ENCODE measurements at regions not wholly inside any gene's neighbourhood (a gene's known extent, or its start where the extent isn't known, plus 50 kb on each side); places are given as distances from the start of the nearest gene placed in this dataset.
"Not testable (repeated sequence)": the region's sequence is repeated elsewhere in the genome, so short reads cannot be mapped to it uniquely, and the experiment has no call there.

DNA sequence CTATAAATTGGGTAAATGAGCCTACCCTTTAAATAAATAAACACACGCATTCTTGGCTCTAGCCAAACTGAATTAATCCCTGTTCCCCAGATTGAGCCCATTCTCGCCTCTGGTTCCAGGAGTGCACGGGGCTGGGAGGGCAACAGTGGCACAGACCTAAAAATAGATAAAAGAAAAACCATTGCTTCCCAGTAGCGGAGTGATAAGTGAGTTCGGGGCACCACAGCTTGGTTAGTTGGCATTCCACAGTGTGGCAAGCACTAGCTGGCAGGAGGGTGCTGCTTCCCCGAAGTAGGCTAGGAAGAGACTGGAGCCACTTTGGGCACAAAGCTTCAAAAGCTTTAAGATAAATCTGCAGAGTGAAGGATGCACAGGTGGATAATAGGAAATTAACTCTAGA, 322.2 kb upstream of the SGCD start:
- DNase-seq: no peak

- no peak for DNase-seq
Observed at GRCh38 chr5:156006026-156006647, 320.8 kb upstream of the SGCD start.

GRCh38 chr5:156008844-156009243, 318.1 kb upstream of the SGCD start:
- DNase-seq: no peak

DNA sequence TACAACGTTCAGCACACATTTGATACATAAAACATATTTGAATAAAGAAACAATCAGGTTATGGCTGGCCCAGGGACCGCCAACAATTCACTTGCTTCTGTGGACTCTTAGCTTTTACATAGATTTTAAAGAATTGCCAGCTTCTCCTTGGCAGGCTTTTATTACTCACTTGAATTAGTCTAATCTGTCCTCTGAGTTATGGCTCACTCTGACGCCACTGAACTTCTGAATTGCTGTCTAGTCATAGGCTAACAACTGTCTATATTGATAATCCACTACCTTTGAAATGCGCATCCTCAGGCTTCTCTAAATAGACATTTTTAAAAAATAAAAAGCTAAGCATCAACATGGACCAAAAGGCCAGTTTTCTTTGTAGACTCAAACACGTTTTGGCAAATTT, 317.4 kb upstream of the SGCD start:
- no peak for DNase-seq

DNA sequence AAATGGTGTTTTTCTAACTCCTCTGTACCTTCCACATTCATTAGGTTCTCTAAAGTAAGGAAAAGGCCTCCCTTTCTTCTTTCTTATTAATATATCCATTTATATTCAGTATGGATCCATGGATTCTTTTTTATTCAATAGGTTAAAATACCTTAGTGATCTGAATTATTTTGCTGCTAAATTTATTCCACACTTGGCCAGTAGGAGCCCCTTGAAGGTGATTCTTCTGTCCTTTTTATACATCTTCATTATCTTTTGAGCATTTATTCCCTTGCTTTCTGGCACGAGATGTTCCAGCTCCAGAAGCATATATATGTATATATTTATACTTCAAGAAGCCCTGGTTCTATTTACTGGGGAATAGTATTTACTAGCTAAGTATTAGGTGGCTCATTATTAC, 311.8 kb upstream of the SGCD start:
- no peak for DNase-seq

DNA sequence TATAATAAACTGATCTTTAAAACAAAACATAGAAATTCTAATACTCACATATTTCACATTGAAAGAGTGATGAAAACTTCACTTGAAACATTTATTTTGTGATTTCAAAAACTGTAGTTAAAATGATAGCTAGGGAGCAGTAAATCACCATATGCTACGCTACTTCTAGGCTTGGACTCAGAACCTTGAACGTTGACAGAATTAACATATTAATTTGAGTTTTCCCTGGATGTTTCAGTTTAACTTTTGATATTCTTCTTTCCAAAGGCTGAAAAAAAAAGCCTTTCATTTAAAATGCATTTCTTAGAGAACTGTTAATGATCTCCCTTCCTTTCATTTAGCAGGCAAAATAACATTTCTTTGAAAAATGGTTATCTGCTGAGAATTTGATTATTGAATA, 307.8 kb upstream of the SGCD start:
- no peak for DNase-seq

- no peak for DNase-seq
Observed at GRCh38 chr5:156019571-156020180, 307.3 kb upstream of the SGCD start.

DNA sequence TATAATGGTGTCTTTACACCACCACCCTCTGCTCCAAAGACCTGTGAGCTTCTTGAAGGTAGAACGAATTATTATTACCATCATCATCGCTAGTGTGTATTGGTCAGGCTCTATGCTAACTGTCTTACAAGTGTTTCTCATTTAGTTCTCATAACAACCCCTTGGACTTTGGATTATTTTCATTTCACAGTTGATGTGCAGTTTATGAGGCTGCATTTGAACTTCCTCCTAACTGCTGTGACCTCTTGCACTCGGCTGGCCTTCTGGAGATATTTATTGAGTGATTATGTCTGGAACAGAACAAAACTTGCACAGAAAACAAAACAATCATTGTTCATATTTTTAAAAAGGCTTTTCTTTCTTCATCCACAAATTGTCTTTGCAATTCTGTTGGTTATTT, 306.3 kb upstream of the SGCD start:
- no peak for DNase-seq

- no peak for DNase-seq
Observed at GRCh38 chr5:156021866-156022265, 305.1 kb upstream of the SGCD start.

- DNase-seq: peak; percentile 28
Observed at GRCh38 chr5:156025656-156026055, 301.3 kb upstream of the SGCD start.

- DNase-seq: no peak
Observed at GRCh38 chr5:156031181-156031580, 295.8 kb upstream of the SGCD start.

- no peak for DNase-seq
Observed at GRCh38 chr5:156036640-156037039, 290.3 kb upstream of the SGCD start.

DNA sequence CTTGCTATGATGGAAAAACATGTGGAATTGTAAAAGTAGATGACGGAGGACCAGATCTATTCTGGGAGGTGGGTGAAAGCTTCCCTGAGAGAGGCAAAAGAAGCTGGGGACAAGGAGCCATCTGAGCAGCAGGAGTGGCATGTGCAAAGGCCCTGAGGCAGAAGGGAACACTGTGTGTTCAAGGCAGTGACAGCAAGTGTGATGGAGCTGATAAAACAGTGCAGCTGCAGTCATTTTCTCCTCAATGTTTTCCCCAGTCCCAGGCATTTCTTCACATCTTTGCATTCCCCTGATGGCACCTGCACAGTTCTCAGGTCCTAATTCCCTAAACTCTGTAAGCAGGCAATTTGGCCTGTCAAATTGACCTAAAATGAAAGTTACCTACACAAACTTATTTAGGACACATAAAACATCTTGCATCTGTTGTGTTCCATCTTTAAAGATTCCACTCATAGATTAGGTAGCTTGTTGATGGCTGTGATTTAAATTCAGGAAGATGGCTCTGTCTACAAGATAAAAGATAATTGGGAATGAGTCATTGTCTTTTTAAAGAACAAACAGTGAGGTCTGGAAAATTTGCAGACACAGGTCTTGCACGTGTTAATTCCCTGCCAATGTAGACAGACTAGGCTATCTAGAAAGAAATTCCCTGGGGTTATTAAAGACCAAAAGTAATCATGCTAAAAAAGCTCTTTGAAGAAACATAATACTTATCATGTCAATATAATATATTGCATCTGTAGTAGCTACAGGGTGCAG, 289.6 kb upstream of the SGCD start:
- no peak for DNase-seq

DNA sequence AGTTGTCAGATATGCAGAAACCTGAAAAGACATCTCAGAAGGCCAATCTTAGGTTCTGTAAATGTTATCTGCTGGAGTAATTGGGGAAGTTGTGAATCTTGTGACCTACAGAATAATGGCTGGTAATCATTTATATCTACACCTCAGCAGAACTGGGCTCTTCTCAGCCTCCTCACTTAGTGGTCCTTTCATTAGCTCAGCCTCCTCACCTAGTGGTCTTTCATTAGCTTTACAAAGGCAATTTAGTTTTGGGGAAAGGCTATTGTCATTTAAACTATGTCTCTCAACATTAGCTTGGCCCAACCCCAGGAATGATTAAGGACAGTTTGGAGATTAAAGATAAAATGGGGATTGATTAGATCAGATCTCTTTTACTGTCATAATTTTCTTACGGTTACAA, 284.2 kb upstream of the SGCD start:
- DNase-seq: no peak

- DNase-seq: no peak
Observed at GRCh38 chr5:156043351-156043750, 283.6 kb upstream of the SGCD start.

DNA sequence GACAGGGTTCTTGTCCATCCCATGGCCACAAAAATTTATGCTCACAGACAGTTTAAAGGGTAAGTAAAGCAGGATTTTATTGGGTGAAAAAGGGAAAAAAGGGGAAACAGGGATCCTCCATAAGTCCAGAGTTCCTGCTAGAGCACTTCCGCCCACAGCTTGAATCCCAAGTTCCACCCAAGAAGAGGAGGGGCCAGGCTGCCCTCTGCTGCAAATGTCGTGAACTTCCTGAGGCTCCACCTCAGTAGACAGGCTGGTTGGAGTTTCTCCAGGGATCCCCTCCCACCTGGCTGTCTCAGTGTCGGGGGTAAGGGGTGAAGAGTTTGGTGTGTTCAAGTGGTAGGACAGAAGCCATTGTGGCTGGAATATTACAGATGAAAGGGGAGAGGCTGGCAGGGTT, 275.0 kb upstream of the SGCD start:
- DNase-seq: no peak

- no peak for DNase-seq
Observed at GRCh38 chr5:156052656-156053055, 274.3 kb upstream of the SGCD start.

GRCh38 chr5:156053056-156053455, 273.9 kb upstream of the SGCD start:
- DNase-seq: no peak

GRCh38 chr5:156076912-156077311, 250.1 kb upstream of the SGCD start:
- DNase-seq: no peak

DNA sequence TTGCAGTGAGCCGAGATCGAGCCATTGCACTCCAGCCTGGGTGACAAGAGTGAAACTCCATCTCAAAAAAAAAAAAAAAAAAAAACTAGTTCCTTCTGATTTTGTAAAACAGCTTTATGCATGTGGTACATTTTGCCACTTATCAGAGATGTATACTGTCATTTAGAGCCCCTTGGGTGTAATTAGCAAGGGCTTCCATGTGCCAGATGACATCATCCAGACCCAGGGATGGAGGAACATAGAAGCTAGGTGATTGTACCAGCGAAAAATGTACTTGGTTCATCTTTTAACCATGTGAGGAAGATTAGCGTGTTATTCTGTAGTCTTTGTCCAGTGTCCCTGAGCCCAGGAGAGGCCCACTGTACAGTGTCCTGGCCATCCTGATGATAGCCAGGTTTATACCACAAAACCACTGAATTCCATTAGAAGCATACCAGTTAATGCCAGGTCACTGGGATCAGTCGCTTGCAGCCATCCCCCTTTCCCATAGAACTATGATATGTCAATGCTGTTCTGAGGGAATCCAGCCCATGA, 239.3 kb upstream of the SGCD start:
- DNase-seq: no peak

GRCh38 chr5:156089955-156090940, 236.7 kb upstream of the SGCD start:
- DNase-seq: not testable (repeated sequence)

GRCh38 chr5:156093024-156093423, 233.9 kb upstream of the SGCD start:
- no peak for DNase-seq

DNA sequence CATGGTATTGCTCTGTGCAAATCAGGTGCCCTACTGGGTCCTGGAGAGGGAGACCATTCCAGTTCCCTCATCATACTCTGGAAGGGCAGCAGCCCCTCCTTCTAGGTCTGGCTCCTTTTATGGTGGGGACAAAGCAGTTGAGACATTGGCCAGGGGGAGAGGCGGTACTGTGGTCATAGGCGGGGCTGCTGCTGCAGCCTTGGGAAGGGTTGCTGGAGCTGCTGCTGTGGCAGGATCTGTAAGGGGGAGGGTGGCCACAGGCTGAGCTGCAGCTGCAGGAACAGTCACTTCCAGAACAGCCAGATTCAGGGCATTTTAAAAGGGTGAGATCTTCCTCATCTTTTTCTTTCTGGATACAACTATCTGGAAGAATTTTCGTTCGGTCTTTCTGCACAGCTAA, 233.0 kb upstream of the SGCD start:
- DNase-seq: no peak

Measured in NCI-H1694 (cell line).